ENCODE measurements at regions not wholly inside any gene's neighbourhood (a gene's known extent, or its start where the extent isn't known, plus 50 kb on each side); places are given as distances from the start of the nearest gene placed in this dataset.

DNA sequence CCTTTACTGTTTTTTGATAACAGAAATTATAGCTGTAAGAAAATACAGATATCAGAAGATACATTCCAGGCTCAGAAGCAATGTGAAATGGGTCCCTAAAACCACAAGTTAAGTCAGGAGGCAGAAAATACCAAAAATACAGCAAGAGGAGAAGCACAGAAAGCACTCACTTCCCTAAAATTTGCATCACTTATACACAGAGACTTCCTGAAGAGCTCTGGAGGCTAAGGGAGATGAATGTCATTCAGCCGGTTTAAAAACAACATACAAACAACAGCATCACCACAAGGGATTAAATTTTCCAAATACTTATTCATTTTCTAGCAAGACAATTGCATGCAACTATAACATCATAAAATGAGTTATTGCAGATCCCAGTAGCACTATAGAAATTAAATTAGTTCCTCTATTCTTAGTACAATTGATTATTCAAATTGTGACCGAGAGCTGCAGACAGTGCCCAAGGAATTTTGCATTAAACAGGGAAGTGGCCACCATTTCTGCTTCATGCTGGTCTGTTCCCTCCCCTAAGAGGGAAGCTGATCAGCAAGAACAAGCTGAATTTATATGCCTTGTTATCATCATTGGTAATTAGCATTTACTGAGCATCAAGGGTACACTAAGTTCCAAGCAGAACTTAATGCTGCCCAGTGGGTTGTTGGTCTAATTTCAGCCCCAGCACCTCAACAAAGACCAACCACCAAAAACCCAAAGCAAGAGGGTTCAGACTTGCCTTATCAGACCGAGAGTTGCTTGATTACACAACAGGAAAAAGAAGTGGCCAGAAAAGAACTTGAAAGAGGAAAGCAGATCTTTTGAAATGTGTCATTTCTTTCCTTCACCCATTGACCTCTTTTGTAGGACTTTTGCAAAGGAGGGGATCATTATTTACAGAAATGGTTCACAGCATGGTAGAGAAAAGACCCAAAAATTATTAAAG is 140.7 kb downstream of the KCTD12 start:
- no peak for DNase-seq

DNA sequence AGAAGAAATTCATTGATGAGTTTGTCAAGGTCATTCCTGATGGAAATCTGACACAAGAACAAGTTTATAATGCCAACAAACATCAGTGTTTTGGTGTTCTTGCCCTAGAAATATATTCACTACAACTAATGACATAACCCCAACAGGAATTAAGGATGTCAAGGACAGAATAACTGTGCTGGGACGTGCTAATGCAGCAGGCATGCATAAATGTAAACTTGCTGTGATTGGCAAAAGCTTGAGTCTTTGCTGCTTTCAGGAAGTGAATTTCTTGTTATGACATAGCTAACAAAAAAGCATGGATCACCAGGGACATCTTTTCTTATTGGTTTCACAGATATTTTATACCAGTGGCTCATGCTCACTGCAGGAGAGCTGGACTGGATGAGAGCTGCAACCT is 144.6 kb downstream of the KCTD12 start:
- DNase-seq = no peak

DNA sequence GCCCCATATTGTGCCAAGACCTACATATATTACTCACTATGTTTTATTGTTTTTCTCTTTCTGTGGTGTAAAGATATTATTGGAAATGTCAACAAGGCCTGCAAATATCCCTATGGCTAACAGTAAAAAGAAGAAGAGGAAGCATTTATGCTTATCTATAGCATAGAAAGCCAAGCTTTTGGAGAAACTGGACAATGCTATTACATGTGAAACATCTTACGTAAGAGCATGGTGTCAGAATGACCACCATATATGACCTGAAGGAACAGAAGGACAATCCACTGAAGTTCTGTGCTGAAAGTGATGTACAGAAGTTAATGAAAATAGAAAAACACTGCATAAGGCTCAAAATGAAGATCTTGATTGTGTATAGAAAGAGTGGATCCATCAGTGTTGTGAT is 145.2 kb downstream of the KCTD12 start:
- no peak for DNase-seq

DNA sequence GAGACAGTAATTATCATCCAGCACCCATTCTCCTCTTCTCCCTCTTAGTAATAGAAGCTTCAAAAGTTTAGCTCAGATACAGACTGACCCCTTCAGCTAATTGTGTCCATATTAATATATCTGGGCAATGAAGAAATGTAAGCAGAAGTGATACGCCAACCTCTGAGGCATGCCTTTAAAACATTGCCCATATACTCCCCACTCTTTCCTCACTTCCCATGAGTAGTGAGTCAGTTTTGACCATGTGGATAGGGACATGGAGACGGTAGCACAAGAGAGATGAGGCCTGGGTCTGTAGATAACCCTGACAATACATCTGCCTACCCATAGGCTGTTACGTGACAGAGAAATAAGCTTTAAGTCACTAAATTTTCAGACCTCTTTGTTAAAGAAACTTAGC is 147.6 kb downstream of the KCTD12 start:
- no peak for DNase-seq

DNA sequence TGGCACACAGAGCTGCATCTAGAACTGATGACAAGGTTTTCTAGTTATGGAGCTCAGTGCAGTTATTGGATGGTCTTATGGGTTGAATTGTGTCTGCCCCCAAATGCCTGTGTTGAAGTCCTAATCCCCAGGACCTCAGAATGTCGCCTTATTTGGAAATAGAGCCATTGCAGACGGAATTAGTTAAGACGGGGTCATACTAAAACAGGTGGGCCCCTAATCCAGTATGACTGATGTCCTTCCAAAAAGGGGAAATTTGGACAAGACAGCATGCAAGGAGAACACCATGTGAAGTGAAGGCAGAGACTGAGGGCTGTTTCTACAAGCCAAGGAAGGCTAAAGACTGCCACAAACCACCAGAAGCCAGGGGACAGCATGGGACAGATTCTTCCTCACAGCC is 148.7 kb downstream of the KCTD12 start:
- no peak for DNase-seq

DNA sequence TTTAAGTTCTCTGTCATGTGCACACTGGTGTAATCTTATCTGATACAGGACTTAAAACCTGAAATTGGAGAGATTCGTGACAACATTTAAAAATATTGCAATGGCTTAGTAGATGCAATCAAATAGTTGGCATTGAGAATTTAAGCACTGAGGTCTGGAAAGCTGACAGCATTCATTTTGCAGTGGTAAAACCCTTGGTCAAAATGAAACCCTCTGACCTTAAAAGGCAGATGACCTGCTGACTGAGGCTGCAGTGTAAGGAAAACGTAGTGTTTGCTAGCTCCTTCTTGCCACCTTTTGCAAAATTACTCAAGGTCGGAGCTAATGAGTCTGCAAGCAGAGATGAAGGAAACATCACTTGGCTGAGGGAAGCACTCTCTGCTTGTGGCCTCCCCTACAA is 150.6 kb downstream of the KCTD12 start:
- no peak for DNase-seq

DNA sequence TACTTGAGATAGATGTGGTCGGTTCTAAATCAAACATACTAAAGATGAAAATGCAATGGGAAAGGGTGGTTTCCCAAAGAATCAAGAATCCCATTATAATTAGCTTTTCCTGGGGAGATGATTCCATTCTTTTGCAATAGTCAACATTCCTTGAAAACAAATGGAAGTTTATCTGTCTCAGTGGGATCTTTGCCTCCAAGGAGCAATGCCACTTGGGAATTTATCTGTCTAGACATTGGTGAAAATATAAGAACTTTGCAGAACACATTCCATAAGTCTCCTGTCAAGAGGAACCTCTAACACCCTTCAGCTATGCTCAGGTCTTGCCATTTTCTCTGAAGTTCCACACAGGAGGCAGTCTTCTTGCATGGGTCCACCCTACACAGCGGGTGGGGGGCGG is 152.5 kb downstream of the KCTD12 start:
- DNase-seq = no peak

DNA sequence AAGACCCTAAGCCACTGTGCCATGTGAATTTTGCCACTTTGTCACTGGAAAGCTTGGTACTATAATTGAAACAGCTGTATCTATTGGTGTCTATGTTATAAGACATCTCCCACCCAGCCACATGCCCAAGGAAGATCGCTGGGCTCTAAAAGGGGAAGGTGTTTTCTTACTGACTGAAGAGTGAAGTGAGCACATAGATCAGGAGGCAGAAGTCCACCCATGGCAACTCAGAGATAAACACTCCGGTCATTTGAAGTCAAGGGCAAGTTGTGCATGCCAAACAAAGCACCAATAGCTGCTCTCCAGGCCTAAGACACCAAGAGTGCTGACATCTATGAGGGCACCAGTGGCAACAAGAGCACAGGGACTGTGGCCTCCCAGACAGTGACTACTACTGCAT is 153.8 kb downstream of the KCTD12 start:
- no peak for DNase-seq

DNA sequence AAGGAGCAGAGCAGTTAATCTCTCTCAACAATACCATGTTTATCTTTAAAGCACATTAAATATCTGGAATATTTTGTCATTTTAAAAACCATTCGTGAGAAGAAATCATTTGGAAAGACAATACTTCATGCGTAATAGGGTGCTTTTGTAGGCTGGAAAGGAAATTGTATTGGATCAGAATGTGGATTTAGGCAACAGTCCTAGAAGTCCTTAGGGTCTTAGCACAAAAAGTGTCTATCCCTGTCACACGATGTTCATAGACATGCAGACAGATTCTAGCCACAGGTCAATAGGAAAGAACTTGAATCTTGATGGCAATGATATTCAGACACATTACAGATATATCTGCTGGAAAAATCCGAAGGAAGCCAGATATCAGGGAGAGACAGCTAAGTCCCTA is 156.0 kb downstream of the KCTD12 start:
- DNase-seq = peak; percentile 59 to 60

DNA sequence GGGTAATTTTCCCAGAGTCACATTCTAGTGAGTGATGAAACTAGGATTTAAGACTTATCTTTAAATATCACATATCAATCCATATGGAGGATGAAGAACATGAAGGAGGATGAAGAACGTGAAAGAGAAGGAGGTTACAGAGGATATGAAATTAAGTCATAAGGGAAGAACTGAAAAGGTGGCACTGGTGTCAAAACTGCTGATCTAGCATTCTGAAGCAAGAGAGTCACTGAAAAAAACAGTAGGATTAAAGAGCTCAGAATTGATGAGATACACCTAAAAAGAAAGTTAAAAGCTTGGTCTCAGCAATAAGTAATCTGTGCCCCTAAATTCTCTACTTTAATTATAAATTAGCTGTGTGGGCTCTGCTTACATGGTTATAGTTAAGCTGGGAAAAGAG is 156.5 kb downstream of the KCTD12 start:
- DNase-seq = no peak

DNA sequence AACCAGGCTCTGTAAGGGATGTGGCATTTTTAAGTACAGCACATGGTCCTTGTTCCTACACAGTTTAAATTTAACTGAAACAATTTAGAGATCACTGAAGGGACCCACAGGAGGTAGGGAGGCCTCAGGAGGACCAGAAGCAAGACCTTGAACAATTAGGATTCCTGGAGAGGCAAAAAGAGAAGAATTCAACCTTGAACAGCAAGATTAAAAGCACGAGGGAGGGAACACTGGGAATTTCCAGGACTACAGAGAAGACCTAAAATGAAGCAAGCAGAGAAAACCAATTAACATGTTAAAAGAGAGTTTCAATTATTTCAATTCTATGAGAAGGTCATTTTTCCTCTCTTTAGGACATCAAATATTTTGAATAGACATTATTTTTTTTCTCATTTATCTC is 160.3 kb downstream of the KCTD12 start:
- no peak for DNase-seq

DNA sequence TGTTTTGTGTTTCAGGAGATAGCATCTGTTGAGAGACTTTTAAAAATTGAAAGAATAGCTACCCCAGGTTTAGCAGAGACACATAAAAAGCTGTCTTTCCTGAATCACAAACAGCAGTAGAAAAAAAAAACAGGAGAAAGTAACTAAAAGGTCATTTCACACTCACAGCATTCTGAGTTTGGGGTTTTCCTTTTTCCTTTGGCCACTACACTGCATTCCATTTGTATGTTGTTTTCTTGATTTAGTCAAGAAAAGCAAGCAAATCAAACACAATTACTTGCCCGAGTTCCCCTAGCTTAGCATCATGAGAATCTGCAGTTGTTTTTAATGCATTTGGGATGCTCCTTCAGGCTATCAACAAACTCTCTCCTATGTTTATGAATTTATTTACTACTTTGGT is 161.0 kb downstream of the KCTD12 start:
- no peak for DNase-seq

DNA sequence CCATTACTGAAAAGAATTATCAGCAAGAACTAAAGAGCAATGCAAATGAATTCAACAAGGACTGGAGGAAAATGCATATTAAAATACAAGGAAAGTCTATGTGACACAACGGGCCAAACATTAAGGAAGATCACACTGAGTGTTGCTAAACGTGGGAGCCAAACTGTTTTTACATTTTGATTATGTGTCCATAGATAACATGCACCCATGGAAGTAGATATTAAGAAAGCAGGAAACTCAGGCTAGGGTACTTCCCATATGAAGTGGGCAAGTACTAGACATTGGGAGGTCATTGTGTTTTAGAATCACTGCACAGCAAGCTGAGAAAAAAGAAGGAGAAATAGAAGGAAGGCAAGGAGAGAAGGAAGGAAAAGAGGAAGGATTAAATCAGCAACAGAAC is 161.8 kb downstream of the KCTD12 start:
- no peak for DNase-seq

DNA sequence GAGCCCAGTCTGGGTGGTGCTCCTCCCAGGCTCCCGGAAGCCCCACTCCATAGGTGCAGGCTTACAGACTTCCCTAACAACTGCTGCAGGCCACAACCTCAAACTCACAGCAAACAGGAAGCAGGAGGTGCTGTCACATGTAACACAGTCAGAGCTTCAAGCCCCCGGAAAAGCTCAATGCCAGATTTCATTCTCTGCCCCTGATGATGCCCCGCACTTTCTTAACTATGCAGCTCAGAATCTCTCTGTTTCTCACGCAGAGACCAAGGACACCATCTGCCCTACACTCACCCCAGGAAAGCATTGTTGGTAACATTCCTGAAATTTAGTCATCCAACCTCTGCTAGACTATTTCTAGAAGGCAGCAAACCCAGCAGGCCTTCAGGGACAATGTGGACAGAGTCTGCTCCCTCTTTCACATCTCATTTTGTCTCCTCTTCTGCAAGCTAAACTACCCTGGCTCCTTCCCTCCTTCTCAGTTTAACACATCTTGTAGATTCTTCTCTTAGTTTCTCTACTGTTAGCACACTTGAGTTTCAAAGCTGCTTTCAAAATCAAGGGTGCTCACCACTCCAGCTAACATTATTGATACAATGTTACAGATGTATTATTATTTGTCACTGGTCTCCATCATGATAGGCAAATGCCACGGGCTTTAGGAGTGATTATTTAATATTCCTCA is 162.5 kb downstream of the KCTD12 start:
- no peak for DNase-seq

DNA sequence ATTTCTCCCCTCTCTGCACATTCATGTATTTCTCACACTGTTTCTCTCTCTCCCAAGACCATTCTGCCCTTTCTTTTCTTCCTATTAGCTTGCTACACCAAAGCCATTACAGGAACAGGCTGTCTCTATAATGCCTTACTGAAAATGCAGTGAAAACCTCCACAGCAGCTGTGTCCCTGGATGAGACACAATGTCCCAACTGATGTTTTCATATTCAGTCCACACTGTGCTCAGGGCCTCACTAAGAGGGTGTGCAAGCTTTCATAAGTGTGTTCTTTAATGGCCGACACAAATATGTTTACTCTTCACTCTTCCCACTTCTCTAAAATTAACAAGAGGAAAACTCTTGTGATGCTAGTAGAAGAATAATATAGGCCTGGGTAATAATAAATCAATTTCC is 163.4 kb downstream of the KCTD12 start:
- no peak for DNase-seq

DNA sequence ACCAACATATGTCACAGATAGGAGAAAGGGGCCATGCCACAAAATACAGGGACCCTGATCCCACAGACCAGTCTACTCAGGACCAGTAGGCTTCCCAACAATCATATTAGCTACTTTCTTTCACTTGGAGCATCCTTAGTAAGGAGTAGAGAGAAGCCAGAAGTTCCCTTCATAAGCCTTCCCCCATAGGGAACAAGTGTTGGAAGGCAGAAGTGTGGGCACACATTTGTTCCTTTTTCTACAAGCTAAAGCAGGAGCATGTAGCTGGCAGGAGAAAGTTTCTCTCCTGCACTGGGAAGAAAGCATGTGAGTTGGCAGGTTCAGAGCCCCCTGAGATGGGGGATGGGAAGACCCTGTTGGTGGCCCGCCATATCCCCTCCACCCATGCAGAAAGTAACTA is 165.4 kb downstream of the KCTD12 start:
- no peak for DNase-seq

DNA sequence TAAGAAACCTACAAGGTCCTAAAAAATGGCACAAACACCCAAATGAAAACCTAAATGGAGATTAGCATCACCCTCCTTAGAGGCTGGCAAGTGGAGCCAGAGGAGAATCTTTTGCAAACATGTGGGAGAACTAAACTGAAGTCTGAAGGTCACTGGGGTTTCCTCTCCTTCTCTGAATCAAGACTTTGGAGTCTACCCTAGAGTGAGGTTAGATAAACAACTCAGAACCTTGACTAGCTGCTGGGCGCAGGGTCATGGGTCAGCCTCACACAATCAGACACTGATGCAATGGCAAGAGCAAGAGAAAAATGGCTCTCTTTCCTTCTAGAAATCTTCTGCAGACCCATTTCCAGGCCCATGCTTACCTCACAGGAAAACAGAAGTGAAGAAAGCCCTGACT is 165.8 kb downstream of the KCTD12 start:
- DNase-seq = no peak

DNA sequence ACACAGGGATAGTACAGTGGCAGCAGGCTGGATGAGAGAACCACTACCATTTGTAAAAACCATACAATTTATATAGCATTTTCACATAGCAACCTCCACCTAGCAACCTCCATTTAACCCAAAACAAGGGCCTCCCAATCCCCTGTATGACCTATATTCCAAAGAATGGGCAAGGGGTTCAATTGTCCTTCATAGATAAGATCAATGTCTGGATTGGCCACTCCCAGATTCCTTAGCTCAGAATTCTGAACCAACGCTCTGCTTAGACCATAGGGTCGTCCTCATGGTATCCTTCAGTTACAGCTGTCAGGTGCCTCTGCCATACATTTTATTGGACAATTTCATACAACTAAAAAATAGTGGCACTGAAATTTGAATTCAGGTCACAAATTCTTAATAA is 166.2 kb downstream of the KCTD12 start:
- no peak for DNase-seq

DNA sequence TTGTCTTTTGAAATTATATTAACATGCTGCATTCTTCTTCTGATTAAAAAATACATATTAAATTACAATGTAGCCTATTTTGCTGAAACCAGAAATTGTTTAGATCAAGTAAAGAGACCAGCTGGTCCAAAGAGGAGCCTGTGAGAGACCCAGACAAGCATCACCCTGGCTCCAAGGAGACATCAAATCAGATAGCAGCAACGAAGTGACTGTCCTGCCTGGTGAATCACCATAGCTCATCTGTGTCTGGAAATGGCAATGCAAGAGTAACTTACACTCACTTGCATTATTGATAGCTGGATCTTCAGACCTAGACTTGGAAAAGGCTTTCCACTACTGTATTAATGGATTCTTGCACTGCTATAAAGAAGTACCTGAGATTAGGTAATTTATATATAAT is 169.1 kb downstream of the KCTD12 start:
- no peak for DNase-seq

DNA sequence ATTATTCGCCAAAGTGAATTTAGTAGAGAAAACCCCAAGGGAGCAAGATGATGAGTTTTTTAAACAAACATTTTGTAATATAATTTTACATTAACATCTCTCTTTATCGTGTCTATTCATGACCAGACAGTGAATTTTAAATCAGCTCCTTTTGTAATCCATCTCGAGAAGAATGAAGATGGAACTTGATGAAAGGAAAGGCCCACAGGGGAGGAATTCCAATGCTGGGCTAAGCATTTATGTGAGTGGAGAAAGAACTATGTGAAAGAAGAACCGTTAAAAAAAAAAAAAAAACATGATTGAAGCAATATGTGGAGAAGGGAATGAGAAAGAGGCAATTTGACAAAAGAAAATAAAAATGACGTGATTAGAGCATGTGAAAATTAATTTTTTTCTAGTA is 170.6 kb downstream of the KCTD12 start:
- DNase-seq = no peak

DNA sequence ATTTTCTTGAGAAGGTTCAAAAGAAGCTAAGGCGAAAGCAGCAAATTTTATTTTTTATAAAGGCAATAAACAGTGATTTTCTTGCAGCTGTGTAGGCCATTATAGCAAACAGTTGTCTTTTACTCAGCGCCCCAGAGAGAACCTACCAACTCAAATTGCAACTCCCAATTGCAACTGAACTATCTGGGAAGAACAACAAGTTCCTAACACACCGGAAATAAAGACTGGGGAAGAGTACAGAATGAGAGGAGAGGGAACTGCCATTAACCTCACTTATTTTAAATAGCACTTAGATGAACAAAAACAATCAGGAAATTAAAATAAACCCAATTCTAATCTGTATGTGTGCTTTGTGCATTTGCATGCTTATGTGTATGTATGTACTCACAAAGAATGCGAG is 171.1 kb downstream of the KCTD12 start:
- no peak for DNase-seq

DNA sequence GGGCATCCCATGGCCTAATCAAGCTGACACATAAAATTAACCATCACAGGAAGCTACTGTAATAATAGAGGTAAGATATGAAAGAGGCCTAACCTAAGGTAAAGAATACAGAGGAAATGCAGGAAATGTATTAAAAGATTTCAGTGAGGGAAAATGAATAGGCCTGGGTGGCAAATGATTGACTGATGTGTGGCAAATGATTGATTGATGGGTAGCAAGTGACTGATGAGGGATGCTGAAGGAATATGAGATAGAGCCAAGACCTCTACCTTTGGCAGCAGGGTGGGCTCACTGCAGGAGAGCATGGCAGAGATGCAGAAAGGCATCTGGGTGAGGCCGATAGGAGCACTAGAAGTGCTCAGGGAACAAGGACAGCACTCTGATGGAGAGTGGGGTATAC is 172.9 kb downstream of the KCTD12 start:
- no peak for DNase-seq

DNA sequence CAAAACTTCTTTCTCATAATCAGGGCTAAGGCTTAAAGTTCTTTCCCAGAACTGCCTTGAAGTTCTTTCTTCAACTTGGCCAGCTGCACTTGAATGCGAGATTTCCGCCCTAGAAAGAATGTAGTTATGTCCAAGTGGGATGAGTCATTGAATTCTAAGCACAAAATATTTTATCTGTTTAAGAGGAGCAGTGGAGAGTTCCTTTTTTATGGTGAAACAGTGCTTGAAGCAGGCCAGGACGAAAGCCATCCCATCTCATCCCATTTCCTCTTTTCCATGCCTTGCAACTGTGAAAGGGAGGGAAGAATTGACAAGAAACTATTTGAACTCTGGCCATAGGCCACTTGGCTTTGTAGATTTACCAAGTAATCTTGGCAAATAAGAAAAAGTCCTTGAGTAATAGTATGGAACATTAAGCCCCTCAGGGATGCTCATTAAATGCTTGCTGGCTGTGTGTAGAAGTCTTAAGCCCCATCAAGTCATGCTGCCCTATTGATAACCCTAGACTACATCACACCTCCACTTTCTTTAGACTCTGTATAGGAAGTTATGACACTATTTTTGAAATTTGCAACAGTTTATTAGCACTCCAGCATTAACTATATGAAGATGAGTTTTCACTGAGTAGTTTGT is 174.5 kb downstream of the KCTD12 start:
- no peak for DNase-seq

DNA sequence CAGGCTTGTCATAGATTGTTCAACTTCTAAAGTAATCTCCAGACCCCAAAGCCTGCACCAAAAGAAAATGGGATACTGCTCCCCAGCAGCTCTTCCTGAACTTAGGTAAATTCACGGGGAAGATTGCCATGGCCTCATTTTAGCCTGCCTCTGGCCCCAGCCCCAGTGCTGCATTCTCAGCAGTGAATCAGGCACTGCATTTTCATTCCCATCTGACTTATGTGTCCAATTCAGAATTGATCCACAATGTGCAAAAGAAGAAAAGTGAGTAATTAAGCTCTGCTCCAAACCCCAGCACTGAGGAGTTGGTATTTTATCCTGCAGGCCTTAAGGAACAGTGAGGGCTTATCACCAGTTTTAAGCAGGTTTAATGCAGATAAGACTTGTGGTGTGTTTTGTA is 176.4 kb downstream of the KCTD12 start:
- DNase-seq = no peak

Measured in SHP77 (cell line).